ENCODE measurements at regions not wholly inside any gene's neighbourhood (a gene's known extent, or its start where the extent isn't known, plus 50 kb on each side); places are given as distances from the start of the nearest gene placed in this dataset.

GRCh38 chr6:90967471-90967870, 380.6 kb upstream of the MAP3K7 start:
- TF ChIP-seq, protein P1, sequence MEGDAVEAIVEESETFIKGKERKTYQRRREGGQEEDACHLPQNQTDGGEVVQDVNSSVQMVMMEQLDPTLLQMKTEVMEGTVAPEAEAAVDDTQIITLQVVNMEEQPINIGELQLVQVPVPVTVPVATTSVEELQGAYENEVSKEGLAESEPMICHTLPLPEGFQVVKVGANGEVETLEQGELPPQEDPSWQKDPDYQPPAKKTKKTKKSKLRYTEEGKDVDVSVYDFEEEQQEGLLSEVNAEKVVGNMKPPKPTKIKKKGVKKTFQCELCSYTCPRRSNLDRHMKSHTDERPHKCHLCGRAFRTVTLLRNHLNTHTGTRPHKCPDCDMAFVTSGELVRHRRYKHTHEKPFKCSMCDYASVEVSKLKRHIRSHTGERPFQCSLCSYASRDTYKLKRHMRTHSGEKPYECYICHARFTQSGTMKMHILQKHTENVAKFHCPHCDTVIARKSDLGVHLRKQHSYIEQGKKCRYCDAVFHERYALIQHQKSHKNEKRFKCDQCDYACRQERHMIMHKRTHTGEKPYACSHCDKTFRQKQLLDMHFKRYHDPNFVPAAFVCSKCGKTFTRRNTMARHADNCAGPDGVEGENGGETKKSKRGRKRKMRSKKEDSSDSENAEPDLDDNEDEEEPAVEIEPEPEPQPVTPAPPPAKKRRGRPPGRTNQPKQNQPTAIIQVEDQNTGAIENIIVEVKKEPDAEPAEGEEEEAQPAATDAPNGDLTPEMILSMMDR (IDR thresholded peaks at IDR 0.05; ENCODE audit: low read depth, low read length) = no peak
- TF ChIP-seq EZH2phosphoT487 (IDR thresholded peaks at IDR 0.05; ENCODE audit: low read depth) = no peak

Data from OCI-LY3 (cell line).